ENCODE measurements at regions not wholly inside any gene's neighbourhood (a gene's known extent, or its start where the extent isn't known, plus 50 kb on each side); places are given as distances from the start of the nearest gene placed in this dataset.
"Not testable (repeated sequence)": the region's sequence is repeated elsewhere in the genome, so short reads cannot be mapped to it uniquely, and the experiment has no call there.

DNA sequence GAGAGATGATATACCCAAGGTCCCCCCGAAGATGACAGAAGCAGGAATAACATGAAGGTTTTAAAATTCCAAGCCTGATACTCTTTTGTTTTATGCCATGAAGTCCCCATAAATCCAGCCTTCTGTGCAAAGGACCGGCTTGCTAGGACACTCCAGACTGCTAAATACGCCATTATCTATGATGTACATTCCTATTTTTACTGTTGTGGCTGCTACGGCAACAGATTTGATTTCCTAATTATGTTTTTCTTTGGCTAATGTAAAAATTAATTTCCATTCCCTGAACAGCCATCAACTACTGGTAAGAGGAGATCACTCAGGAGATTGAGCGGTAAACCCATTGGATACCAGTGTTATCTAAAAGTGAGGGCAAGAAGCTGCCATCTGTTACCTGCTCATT is 1090.8 kb downstream of the TYW1 start:
- Histone ChIP-seq H3K27me3 (peaks cover 0 to 3% (median 0%) of the 10 kb centered on the region in 3 donors), H3K36me3 (no peaks in the 10 kb centered on the region), H3K27ac (no peak overlapping the region), H3K4me1 (no peaks in the 10 kb centered on the region), H3K4me3 (no peak overlapping the region), H3K9me3 (no peaks in the 10 kb centered on the region)
- TF ChIP-seq, protein P1, sequence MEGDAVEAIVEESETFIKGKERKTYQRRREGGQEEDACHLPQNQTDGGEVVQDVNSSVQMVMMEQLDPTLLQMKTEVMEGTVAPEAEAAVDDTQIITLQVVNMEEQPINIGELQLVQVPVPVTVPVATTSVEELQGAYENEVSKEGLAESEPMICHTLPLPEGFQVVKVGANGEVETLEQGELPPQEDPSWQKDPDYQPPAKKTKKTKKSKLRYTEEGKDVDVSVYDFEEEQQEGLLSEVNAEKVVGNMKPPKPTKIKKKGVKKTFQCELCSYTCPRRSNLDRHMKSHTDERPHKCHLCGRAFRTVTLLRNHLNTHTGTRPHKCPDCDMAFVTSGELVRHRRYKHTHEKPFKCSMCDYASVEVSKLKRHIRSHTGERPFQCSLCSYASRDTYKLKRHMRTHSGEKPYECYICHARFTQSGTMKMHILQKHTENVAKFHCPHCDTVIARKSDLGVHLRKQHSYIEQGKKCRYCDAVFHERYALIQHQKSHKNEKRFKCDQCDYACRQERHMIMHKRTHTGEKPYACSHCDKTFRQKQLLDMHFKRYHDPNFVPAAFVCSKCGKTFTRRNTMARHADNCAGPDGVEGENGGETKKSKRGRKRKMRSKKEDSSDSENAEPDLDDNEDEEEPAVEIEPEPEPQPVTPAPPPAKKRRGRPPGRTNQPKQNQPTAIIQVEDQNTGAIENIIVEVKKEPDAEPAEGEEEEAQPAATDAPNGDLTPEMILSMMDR (IDR thresholded peaks at IDR 0.05 in 4 of 5, conservative IDR thresholded peaks at IDR 0.05 in 1 of 5), result no peak
- TF ChIP-seq POLR2A (IDR thresholded peaks at IDR 0.05), result no peak
- ATAC-seq (no peak), DNase-seq (no peak)
- in situ Hi-C loops (cut with MboI; ENCODE audit: low sequenced_read_pairs in 4 of 4) (no loop called here), intact Hi-C loops (cut with DNase I; ENCODE audit: low total_unique reads) (no loop called here)

GRCh38 chr7:68088879-68089278 is 1092.2 kb downstream of the TYW1 start:
- in situ Hi-C loops (cut with MboI; ENCODE audit: low sequenced_read_pairs in 4 of 4), result no loop called here
- Histone ChIP-seq H3K4me3 (no peak overlapping the region), H3K4me1 (no peaks in the 10 kb centered on the region), H3K36me3 (no peaks in the 10 kb centered on the region), H3K27ac (no peak overlapping the region), H3K27me3 (peaks cover 0 to 3% (median 0%) of the 10 kb centered on the region in 3 donors), H3K9me3 (no peaks in the 10 kb centered on the region)
- ATAC-seq, result no peak
- DNase-seq, result no peak
- no peak for TF ChIP-seq POLR2A (IDR thresholded peaks at IDR 0.05)
- TF ChIP-seq, protein P1 (IDR thresholded peaks at IDR 0.05 in 4 of 5, conservative IDR thresholded peaks at IDR 0.05 in 1 of 5), result no peak
- intact Hi-C loops (cut with DNase I; ENCODE audit: low total_unique reads), result no loop called here

DNA sequence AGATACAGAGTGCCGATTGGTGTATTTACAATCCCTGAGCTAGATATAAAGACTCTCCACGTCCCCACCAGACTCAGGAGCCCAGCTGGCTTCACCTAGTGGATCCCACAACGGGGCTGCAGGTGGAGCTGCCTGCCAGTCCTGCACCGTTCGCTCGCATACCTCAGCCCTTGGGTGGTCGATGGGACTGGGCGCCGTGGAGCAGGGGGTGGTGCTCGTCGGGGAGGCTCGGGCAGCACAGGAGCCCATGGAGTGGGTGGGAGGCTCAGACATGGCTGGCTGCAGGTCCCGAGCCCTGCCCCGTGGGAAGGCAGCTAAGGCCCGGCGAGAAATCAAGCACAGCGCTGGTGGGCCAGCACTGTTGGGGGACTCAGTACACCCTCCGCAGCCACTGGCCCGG is 1093.6 kb downstream of the TYW1 start:
- H3K36me3 ChIP-seq; H3K27ac ChIP-seq; in situ Hi-C loops (cut with MboI; ENCODE audit: low sequenced_read_pairs in 4 of 4); H3K27me3 ChIP-seq; H3K4me3 ChIP-seq; DNase-seq; ATAC-seq; intact Hi-C loops (cut with DNase I; ENCODE audit: low total_unique reads); H3K4me1 ChIP-seq; H3K9me3 ChIP-seq: not testable (repeated sequence)

GRCh38 chr7:68103319-68103718 is 1106.7 kb downstream of the TYW1 start:
- DNase-seq, result no peak
- Histone ChIP-seq H3K27me3 (peaks cover 0 to 2% (median 0%) of the 10 kb centered on the region in 3 donors), H3K4me1 (no peaks in the 10 kb centered on the region), H3K4me3 (no peak overlapping the region), H3K36me3 (no peaks in the 10 kb centered on the region), H3K9me3 (no peaks in the 10 kb centered on the region), H3K27ac (no peak overlapping the region)
- no peak for ATAC-seq
- TF ChIP-seq, protein P1 (IDR thresholded peaks at IDR 0.05 in 4 of 5, conservative IDR thresholded peaks at IDR 0.05 in 1 of 5), result no peak
- TF ChIP-seq POLR2A (IDR thresholded peaks at IDR 0.05), result no peak
- intact Hi-C loops (cut with DNase I; ENCODE audit: low total_unique reads), result no loop called here
- in situ Hi-C loops (cut with MboI; ENCODE audit: low sequenced_read_pairs in 4 of 4), result no loop called here

GRCh38 chr7:68107261-68107660 is 1110.6 kb downstream of the TYW1 start:
- intact Hi-C loops (cut with DNase I; ENCODE audit: low total_unique reads), result no loop called here
- Histone ChIP-seq H3K36me3 (no peaks in the 10 kb centered on the region), H3K9me3 (no peaks in the 10 kb centered on the region), H3K27me3 (no peaks in the 10 kb centered on the region), H3K27ac (no peak overlapping the region), H3K4me1 (no peaks in the 10 kb centered on the region), H3K4me3 (no peak overlapping the region)
- DNase-seq, result no peak
- TF ChIP-seq, protein P1 (IDR thresholded peaks at IDR 0.05 in 4 of 5, conservative IDR thresholded peaks at IDR 0.05 in 1 of 5), result no peak
- no peak for TF ChIP-seq POLR2A (IDR thresholded peaks at IDR 0.05)
- ATAC-seq, result no peak
- in situ Hi-C loops (cut with MboI; ENCODE audit: low sequenced_read_pairs in 4 of 4), result no loop called here

All from gastrocnemius medialis (tissue), 4 donors.